ENCODE measurements at regions not wholly inside any gene's neighbourhood (a gene's known extent, or its start where the extent isn't known, plus 50 kb on each side); places are given as distances from the start of the nearest gene placed in this dataset.

- TF ChIP-seq EZH2 (IDR thresholded peaks at IDR 0.05) = no peak
- no peak for TF ChIP-seq POLR2AphosphoS5 (IDR thresholded peaks at IDR 0.05; ENCODE audit: borderline replicate concordance, low read depth, low read length)
- no peak for TF ChIP-seq FOXP2 (optimal IDR thresholded peaks at IDR 0.05; ENCODE audit: control extremely low read depth, extremely low read length, insufficient read depth)
These were observed 1890.0 kb upstream of the PCDH20 start for GRCh38 chr13:63305641-63306133.
